ENCODE measurements at regions not wholly inside any gene's neighbourhood (a gene's known extent, or its start where the extent isn't known, plus 50 kb on each side); places are given as distances from the start of the nearest gene placed in this dataset.

GRCh38 chr6:90677440-90677839 is 90.6 kb upstream of the MAP3K7 start:
- Histone ChIP-seq H3K27me3 (replicated peaks in 1 of 4; ENCODE audit: control insufficient read depth in 3 of 4, extremely low read depth in 1 of 4, insufficient read depth in 3 of 4, low read length in 3 of 4) (no peaks in the 10 kb centered on the region), H2BK12ac (ENCODE audit: low read depth, low read length) (no peak overlapping the region), H3K79me1 (ENCODE audit: low read depth, low read length) (no peaks in the 10 kb centered on the region), H3K18ac (ENCODE audit: extremely low read depth, low read length) (peak overlapping the region; percentile 1; the same call in 1 of the 2 replicates), H2BK15ac (ENCODE audit: low read length) (no peak overlapping the region), H2AK5ac (ENCODE audit: low read depth, low read length) (no peak overlapping the region), H4K8ac (ENCODE audit: extremely low read depth, insufficient read depth, low read length) (no peak overlapping the region), H3K36me3 (ENCODE audit: control insufficient read depth in 2 of 4, insufficient read depth in 4 of 4, low read length in 3 of 4) (0 out of 8 replicates have a peak, but pooled peaks cover 0 to 2% (median 0%) of the 10 kb centered on the region in 4 experiments), H3K4ac (replicated peaks; ENCODE audit: insufficient read length, low read depth, low read length) (no peak overlapping the region), H3K9ac (replicated peaks in 1 of 4; ENCODE audit: extremely low read depth in 1 of 4, low read depth in 3 of 4, low read length in 3 of 4) (no peak overlapping the region), H3K27ac (ENCODE audit: low read depth, low read length) (no peak overlapping the region), H3K79me2 (ENCODE audit: control insufficient read depth in 1 of 2, insufficient read depth in 2 of 2, low read length in 2 of 2) (peaks cover 0 to 1% of the 10 kb centered on the region in 2 experiments; a peak in 1 of 4 replicates), H3K4me3 (ENCODE audit: extremely low read depth in 1 of 4, insufficient read depth in 2 of 4, low read depth in 3 of 4, low read length in 4 of 4) (no peak overlapping the region), H3K4me1 (replicated peaks in 1 of 4; ENCODE audit: control insufficient read depth in 3 of 4, insufficient read depth in 4 of 4, low read length in 3 of 4) (peaks cover 0 to 16% (median 12%) of the 10 kb centered on the region in 4 experiments; a peak in 4 of 7 replicates), H4K91ac (replicated peaks; ENCODE audit: insufficient read length, low read length) (peak overlapping the region; percentile 29), H2BK5ac (ENCODE audit: low read depth, low read length) (no peak overlapping the region), H3K23me2 (ENCODE audit: low read depth, low read length) (no peaks in the 10 kb centered on the region; the same call in 1 of the 2 replicates), H2BK20ac (ENCODE audit: low read length) (no peak overlapping the region; the same call in 1 of the 2 replicates), H3K14ac (ENCODE audit: insufficient read length) (no peak overlapping the region), H2AFZ (ENCODE audit: low read length) (no peak overlapping the region), H3K56ac (replicated peaks; ENCODE audit: insufficient read length, low read depth, low read length) (no peak overlapping the region), H3K23ac (ENCODE audit: insufficient read length) (no peak overlapping the region), H2BK120ac (replicated peaks; ENCODE audit: low read depth, low read length) (peak overlapping the region; percentile 58), H4K5ac (ENCODE audit: insufficient read length, low read depth, low read length) (no peak overlapping the region), H4K20me1 (replicated peaks in 1 of 2; ENCODE audit: control insufficient read depth in 1 of 2, insufficient read depth in 2 of 2, low read length in 2 of 2) (no peaks in the 10 kb centered on the region), H3K9me3 (ENCODE audit: insufficient read depth in 2 of 2, low read depth in 1 of 2, low read length in 1 of 2) (no peaks in the 10 kb centered on the region), H3K4me2 (ENCODE audit: insufficient read depth in 1 of 2, low read depth in 2 of 2, low read length in 2 of 2) (no peak overlapping the region)
- ChIA-PET CTCF (ENCODE audit: partially characterized antibody) (no interaction called here), POLR2A (ENCODE audit: partially characterized antibody) (no interaction called here)
- no peak for FAIRE-seq
- 90% methylated on average over 4 of the region's 4 CpGs; no CpG with 5 or more reads in 1 of the 2 experiments for WGBS, 2 experiments (ENCODE audit: extremely low coverage in 1 of 2, insufficient coverage in 1 of 2, insufficient read length in 1 of 2, insufficient replicate concordance in 2 of 2, low coverage in 1 of 2, low lambda C conversion rate in 2 of 2, missing lambda C conversion rate in 1 of 2)
- DNase-seq (ENCODE audit: low read depth in 1 of 2, low spot score in 2 of 2): no peak
- no peak for TF ChIP-seq KDM5A (IDR thresholded peaks at IDR 0.05; ENCODE audit: low read length)
- TF ChIP-seq SRF (IDR thresholded peaks at IDR 0.05; ENCODE audit: low read depth, low read length): no peak
- TF ChIP-seq MAFK (IDR thresholded peaks at IDR 0.05; ENCODE audit: low read depth, low read length): no peak
- no peak for TF ChIP-seq RXRA (IDR thresholded peaks at IDR 0.05; ENCODE audit: insufficient read depth, low read depth, low read length)
- TF ChIP-seq NANOG (IDR thresholded peaks at IDR 0.05; ENCODE audit: insufficient read depth, low read depth, low read length, poor library complexity, severe bottlenecking): no peak
- TF ChIP-seq GABPA (IDR thresholded peaks at IDR 0.05; ENCODE audit: borderline replicate concordance, insufficient read depth, low read length): no peak
- TF ChIP-seq CREB1 (IDR thresholded peaks at IDR 0.05): no peak
- TF ChIP-seq TBP (IDR thresholded peaks at IDR 0.05; ENCODE audit: low read depth, low read length): no peak
- no peak for TF ChIP-seq SP1 (IDR thresholded peaks at IDR 0.05; ENCODE audit: low read depth, low read length)
- no peak for TF ChIP-seq EZH2 (IDR thresholded peaks at IDR 0.05; ENCODE audit: low read depth, low read length, severe bottlenecking)
- no peak for TF ChIP-seq HDAC6 (IDR thresholded peaks at IDR 0.05; ENCODE audit: low read depth, low read length)
- TF ChIP-seq, protein P1, sequence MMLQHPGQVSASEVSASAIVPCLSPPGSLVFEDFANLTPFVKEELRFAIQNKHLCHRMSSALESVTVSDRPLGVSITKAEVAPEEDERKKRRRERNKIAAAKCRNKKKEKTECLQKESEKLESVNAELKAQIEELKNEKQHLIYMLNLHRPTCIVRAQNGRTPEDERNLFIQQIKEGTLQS (IDR thresholded peaks at IDR 0.05; ENCODE audit: insufficient read depth, low read depth, low read length): no peak
- no peak for TF ChIP-seq RBBP5 (IDR thresholded peaks at IDR 0.05; ENCODE audit: borderline replicate concordance, low read depth, low read length)
- no peak for TF ChIP-seq FOSL1 (IDR thresholded peaks at IDR 0.05; ENCODE audit: insufficient read depth, low read depth, low read length)
- TF ChIP-seq CBX5 (IDR thresholded peaks at IDR 0.05; ENCODE audit: low read depth, low read length): no peak

Measured in H1 (cell line).